Endothelial cell of umbilical vein (primary cell): ENCODE measurements at regions not wholly inside any gene's neighbourhood (a gene's known extent, or its start where the extent isn't known, plus 50 kb on each side); places are given as distances from the start of the nearest gene placed in this dataset.

Source experiments
- BruUV-seq: library from RNA; stranded (reverse); fragments of 400-500 nt; replicated peaks from 2 replicates; lab custom pipeline; 2021; lab: Mats Ljungman, UMichigan
- CTCF ChIA-PET: fragments of 300-600, 350-600 bp; sonication (Branson Sonifier 250); formaldehyde crosslinking; loops from one replicate; lab custom pipeline; 2021; ENCODE audit warnings: antibody characterized with exemption, inconsistent platforms; lab: Charles Lee
- POLR2A ChIA-PET: fragments of 300-600, 350-600 bp; sonication (Branson Sonifier 250); formaldehyde crosslinking; loops from one replicate; lab custom pipeline; 2021; ENCODE audit warnings: antibody characterized with exemption, inconsistent platforms; lab: Charles Lee
- DNase-seq: peaks from one replicate; pipeline ENCODE4 v3.0.0-alpha.2; 2011; ENCODE audit warnings: low read depth, low spot score
- FAIRE-seq: peaks from 2 replicates; lab custom pipeline; 2011; peaks lifted over from hg19 to GRCh38; lab: Jason Lieb, UNC
- H2AFZ ChIP-seq: 2 replicates; pipeline ENCODE4 v1.6.0; 2012; ENCODE audit warnings: low read depth, low read length, control low read depth, inconsistent platforms
- H3K27ac ChIP-seq: 2 replicates; pipeline ENCODE4 v1.5.1; 2011; ENCODE audit warnings: low read depth, mild to moderate bottlenecking, control low read depth, low read length, moderate library complexity; ENCODE audit not compliant: insufficient read depth
- H3K27me3 ChIP-seq, 2 experiments: 2 replicates each; pipeline versions ENCODE4 v1.6.0 to v1.6.1; 2011; ENCODE audit warnings: low read length in 2 of 2, mixed read lengths in 1 of 2; ENCODE audit not compliant: control insufficient read depth in 2 of 2, insufficient read depth in 2 of 2
- H3K36me3 ChIP-seq, 2 experiments: 2 replicates in 1 of 2; 3 replicates in 1 of 2; pipeline ENCODE4 v1.5.1; 2011; ENCODE audit warnings: low read length in 2 of 2, mild to moderate bottlenecking in 1 of 2, moderate library complexity in 1 of 2; ENCODE audit not compliant: control insufficient read depth in 2 of 2, insufficient read depth in 2 of 2; ENCODE audit errors: extremely low read depth in 1 of 2
- H3K4me1 ChIP-seq: 3 replicates; pipeline ENCODE4 v1.5.1; 2011; ENCODE audit warnings: mild to moderate bottlenecking, low read length; ENCODE audit not compliant: control insufficient read depth, insufficient read depth; ENCODE audit errors: extremely low read depth
- H3K4me2 ChIP-seq: 2 replicates; pipeline ENCODE4 v1.6.1; 2011; ENCODE audit warnings: low read length, control low read depth, mixed read lengths; ENCODE audit not compliant: insufficient read depth
- H3K4me3 ChIP-seq, 3 experiments: fragments of 200-600 bp in 1 of 3; sonication (generic), shearing (Covaris generic) in 1 of 3; replicated peaks in 1 of 3; 2 replicates each; pipeline ENCODE4 v1.5.1; 2011 to 2016; ENCODE audit warnings: control low read depth in 3 of 3, low read length in 3 of 3, mild to moderate bottlenecking in 2 of 3, inconsistent platforms in 1 of 3, low read depth in 1 of 3, moderate library complexity in 1 of 3; ENCODE audit not compliant: insufficient read depth in 1 of 3
- H3K79me2 ChIP-seq: 2 replicates; pipeline ENCODE4 v1.6.0; 2012; ENCODE audit warnings: low read length, inconsistent platforms; ENCODE audit not compliant: control insufficient read depth, insufficient read depth
- H3K9ac ChIP-seq: replicated peaks from 2 replicates; pipeline ENCODE3; 2011; ENCODE audit warnings: low read length, control low read depth; ENCODE audit not compliant: insufficient read depth; ENCODE audit errors: extremely low read depth
- H3K9me1 ChIP-seq: replicated peaks from 3 replicates; pipeline ENCODE4 v1.6.0; 2011; ENCODE audit warnings: mild to moderate bottlenecking, low read length; ENCODE audit not compliant: control insufficient read depth, insufficient read depth; ENCODE audit errors: extremely low read depth
- H3K9me3 ChIP-seq: replicated peaks from 2 replicates; pipeline ENCODE4 v1.5.1; 2012; ENCODE audit warnings: low read length, inconsistent platforms; ENCODE audit not compliant: control insufficient read depth, insufficient read depth
- H4K20me1 ChIP-seq: replicated peaks from 2 replicates; pipeline ENCODE3; 2011; ENCODE audit warnings: mild to moderate bottlenecking, low read length; ENCODE audit not compliant: control insufficient read depth, insufficient read depth; ENCODE audit errors: extremely low read depth
- EZH2 ChIP-seq: IDR thresholded peaks from 2 replicates; pipeline ENCODE4 v1.6.1; 2012; ENCODE audit warnings: borderline replicate concordance, low read depth, mild to moderate bottlenecking, moderate library complexity, low read length, inconsistent platforms; ENCODE audit not compliant: severe bottlenecking
- FOS ChIP-seq: IDR thresholded peaks from 2 replicates; pipeline ENCODE4 v1.6.1; 2011; ENCODE audit warnings: mild to moderate bottlenecking, low read length, moderate library complexity, borderline replicate concordance; ENCODE audit not compliant: insufficient read depth
- GATA2 ChIP-seq: IDR thresholded peaks from 2 replicates; pipeline ENCODE4 v1.7.0; 2011; ENCODE audit warnings: low read depth, mild to moderate bottlenecking, moderate library complexity, mixed read lengths, low read length; ENCODE audit not compliant: insufficient read length, insufficient read depth
- JUN ChIP-seq: IDR thresholded peaks from 2 replicates; pipeline ENCODE4 v1.6.1; 2011; ENCODE audit warnings: borderline replicate concordance, low read depth; ENCODE audit not compliant: insufficient read length, insufficient read depth
- MYC ChIP-seq: IDR thresholded peaks from one replicate; pipeline ENCODE4 v1.6.1; 2011; ENCODE audit warnings: mild to moderate bottlenecking, low read depth, low read length
- POLR2A ChIP-seq: IDR thresholded peaks from 2 replicates; pipeline ENCODE4 v1.6.1; 2012; ENCODE audit warnings: low read depth, mild to moderate bottlenecking, control low read depth, low read length
- POLR2AphosphoS5 ChIP-seq: IDR thresholded peaks from 2 replicates; pipeline ENCODE4 v1.6.1; 2012; ENCODE audit warnings: low read depth, mild to moderate bottlenecking, control low read depth, low read length, moderate library complexity; ENCODE audit not compliant: insufficient read depth
- dilution Hi-C: fragments of 300-500 bp; cut with MboI; formaldehyde crosslinking; loops from one replicate; pipeline ENCODE4 v1.15.0; 2019; ENCODE audit warnings: low sequenced_read_pairs; ENCODE audit not compliant: extremely low pct_ligation_motif_present
- intact Hi-C: fragments of 100-400 bp; cut with micrococcal nuclease; formaldehyde crosslinking; loops from one replicate; pipeline ENCODE4 v1.10.0; 2022
- TF ChIP-seq, protein P1 (sequence below), 2 donors: IDR thresholded peaks; 1 replicate in 1 of 2; 2 replicates in 1 of 2; pipeline ENCODE4 v1.5.1; 2011; ENCODE audit warnings: low read length in 2 of 2, mild to moderate bottlenecking in 2 of 2, moderate library complexity in 2 of 2, control low read depth in 1 of 2, inconsistent platforms in 1 of 2, low read depth in 1 of 2; ENCODE audit not compliant: insufficient read depth in 1 of 2; ENCODE audit errors: extremely low read depth in 1 of 2
- TF ChIP-seq, protein P2 (sequence below): IDR thresholded peaks from 2 replicates; pipeline ENCODE4 v1.6.1; 2011; ENCODE audit not compliant: insufficient read depth, insufficient read length

DNA sequence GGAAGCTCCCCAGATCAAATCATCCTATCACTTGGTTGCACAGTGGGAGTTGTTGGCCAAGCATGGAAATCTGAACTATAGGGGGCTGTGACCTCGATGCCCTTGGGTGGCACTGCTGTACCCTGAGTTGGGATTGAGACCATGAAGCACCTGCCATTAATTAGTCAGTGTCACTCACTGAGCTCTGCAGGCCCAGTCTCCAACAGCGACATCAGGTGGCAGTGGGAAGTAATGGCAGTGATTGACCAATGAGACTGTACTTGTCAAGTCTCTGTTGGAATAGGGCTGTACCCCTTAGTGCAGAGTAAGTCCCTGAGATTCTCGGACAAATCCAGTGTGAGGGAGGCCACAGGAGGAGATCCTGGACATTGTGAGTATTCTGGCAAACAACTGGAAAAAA lies 118.0 kb upstream of the RPL38 start:
- no peak for TF ChIP-seq EZH2
- TF ChIP-seq POLR2A = no peak
- no peak for TF ChIP-seq POLR2AphosphoS5
- TF ChIP-seq, protein P1, sequence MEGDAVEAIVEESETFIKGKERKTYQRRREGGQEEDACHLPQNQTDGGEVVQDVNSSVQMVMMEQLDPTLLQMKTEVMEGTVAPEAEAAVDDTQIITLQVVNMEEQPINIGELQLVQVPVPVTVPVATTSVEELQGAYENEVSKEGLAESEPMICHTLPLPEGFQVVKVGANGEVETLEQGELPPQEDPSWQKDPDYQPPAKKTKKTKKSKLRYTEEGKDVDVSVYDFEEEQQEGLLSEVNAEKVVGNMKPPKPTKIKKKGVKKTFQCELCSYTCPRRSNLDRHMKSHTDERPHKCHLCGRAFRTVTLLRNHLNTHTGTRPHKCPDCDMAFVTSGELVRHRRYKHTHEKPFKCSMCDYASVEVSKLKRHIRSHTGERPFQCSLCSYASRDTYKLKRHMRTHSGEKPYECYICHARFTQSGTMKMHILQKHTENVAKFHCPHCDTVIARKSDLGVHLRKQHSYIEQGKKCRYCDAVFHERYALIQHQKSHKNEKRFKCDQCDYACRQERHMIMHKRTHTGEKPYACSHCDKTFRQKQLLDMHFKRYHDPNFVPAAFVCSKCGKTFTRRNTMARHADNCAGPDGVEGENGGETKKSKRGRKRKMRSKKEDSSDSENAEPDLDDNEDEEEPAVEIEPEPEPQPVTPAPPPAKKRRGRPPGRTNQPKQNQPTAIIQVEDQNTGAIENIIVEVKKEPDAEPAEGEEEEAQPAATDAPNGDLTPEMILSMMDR (IDR thresholded peaks at IDR 0.05; ENCODE audit: extremely low read depth in 1 of 2, insufficient read depth in 1 of 2, low read depth in 1 of 2, low read length in 2 of 2) = no peak
- no peak for TF ChIP-seq GATA2
- TF ChIP-seq, protein P2, sequence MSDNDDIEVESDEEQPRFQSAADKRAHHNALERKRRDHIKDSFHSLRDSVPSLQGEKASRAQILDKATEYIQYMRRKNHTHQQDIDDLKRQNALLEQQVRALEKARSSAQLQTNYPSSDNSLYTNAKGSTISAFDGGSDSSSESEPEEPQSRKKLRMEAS = no peak
- TF ChIP-seq JUN = no peak
- no peak for TF ChIP-seq MYC
- no peak for TF ChIP-seq FOS

More for the DNA sequence above, 118.0 kb upstream of the RPL38 start:
- Histone ChIP-seq H3K79me2 (no peaks in the 10 kb centered on the region), H3K4me1 (no peaks in the 10 kb centered on the region), H3K9me1 (no peaks in the 10 kb centered on the region), H3K4me2 (no peak overlapping the region), H4K20me1 (no peaks in the 10 kb centered on the region), H3K36me3 (no peaks in the 10 kb centered on the region), H3K9ac (no peak overlapping the region), H3K27ac (no peak overlapping the region), H3K4me3 (no peak overlapping the region), H3K27me3 (no peaks in the 10 kb centered on the region), H2AFZ (no peak overlapping the region), H3K9me3 (no peaks in the 10 kb centered on the region)
- BruUV-seq = no TSS peak
- dilution Hi-C loops = no loop called here
- POLR2A ChIA-PET = no interaction called here
- DNase-seq = no peak
- intact Hi-C loops = no loop called here
- CTCF ChIA-PET = no interaction called here
- no peak for FAIRE-seq
